HG02610 (cell line): ENCODE measurements at regions not wholly inside any gene's neighbourhood (a gene's known extent, or its start where the extent isn't known, plus 50 kb on each side); places are given as distances from the start of the nearest gene placed in this dataset.

ENCODE experiments used
- ATAC-seq: cut with Tn5 transposase; IDR thresholded peaks from one replicate; pipeline ENCODE4 v1.9.1; 2021; ENCODE audit warnings: mild to moderate bottlenecking, moderate library complexity; ENCODE audit not compliant: unreplicated experiment

DNA sequence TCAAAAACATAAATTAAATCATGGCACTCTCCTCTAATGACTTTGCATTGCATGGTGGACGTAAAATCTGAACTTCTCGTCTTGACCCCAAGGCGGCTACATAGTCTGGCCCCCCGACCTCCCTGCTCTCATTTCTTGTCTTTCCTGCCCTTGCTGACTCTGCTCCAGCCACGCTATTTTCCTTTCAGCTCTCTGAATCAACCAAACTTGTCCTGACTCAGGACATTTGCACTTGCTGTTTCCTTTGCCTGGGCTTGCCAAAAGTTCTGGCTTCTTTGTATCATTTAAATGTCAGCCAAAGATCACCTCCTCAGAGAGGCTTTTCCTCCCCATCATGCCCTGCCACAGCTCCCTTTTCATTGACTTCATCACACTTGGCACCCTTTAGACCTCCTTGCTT is 107.7 kb upstream of the NFE2L3 start:
- no peak for ATAC-seq

DNA sequence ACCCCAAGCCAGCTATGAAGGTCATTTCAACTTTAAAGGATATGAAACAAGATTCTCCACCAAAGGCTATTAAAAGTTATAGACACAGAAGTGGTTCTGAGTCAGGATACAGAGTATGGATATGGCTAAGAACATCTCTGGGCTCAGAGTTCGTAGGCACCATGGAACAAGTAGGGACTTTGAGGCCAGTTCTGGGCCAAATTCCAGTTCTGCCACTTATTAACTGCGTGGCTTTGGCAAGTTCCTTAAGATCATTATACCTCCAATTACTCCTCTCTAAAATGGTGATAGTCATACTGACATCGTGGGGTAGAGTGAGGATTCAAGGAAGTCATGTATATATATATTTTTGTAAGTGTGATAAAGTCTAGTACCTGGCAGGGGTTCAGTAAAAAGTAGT is 105.8 kb upstream of the NFE2L3 start:
- no peak for ATAC-seq

DNA sequence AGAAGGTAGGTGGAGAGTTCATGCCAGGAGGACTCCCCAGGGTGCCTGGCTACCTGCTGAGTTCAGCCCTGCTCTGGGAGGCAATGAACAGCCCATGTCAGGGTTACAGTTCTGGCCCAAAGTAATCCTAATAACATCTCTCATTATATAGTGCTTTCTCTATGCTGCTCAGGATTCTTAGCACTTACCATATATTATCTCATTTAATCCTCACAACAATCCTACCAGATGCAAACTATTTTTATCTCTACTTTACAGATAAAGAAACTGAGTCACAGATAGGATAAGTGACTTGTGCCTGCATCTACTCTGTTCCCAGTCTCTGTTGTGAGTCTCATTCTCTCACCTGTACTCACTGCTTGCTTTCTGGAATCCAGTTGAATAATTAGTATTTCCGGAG is 105.1 kb upstream of the NFE2L3 start:
- ATAC-seq: no peak

DNA sequence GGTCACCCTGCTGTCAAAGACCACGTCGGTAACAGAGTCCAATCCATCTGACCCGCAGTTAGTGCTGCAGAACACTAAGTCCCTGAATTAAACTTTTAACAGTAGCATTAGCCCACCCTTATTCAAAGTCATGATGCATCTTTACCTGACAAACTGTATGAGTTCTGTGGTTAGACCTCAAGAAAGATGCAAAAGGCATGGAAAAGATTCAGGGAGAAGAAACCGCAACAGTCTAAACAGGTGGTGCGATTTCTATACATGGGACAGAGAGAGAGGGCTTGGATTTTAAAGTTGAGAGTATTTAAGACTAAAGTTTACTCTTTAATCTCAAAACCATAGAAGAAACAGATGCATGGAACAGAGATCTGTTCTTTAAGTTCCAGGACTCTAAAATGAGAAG is 103.3 kb upstream of the NFE2L3 start:
- no peak for ATAC-seq

DNA sequence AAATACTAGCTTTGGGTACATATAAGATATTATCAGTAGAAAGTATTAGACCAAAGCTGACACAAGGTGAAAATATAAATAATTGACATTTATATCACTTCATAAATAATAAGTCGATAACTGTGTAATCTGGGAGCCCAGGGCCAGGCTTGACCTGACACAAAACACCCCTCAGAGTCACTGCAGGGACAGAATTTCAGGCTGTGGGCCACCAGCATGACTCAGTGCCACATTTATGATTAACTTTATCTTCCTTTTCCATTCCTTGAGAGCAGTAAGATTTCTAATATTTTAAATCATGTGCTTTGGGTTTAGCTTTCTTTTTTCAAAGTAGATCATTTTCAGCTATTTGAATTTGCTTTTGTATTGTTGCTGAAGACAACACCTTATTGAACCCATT is 102.9 kb upstream of the NFE2L3 start:
- ATAC-seq: no peak

DNA sequence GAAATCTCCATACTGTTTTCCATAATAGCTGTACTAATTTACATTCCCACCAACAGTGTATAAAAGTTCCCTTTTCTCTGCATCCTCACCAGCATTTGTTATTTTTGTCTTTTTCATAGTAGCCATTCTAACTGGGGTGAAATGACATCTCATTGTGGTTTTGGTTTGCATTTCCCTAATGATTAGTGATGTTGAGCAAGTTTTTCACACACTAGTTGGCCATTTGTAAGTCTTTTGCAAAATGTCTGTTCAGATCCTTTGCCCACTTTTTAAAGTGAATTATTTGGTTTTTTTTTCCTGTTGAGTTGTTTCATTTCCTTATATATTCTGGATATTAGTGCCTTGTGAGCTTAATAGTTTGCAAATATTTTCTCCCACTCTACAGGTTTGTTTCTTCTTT is 101.0 kb upstream of the NFE2L3 start:
- no peak for ATAC-seq

DNA sequence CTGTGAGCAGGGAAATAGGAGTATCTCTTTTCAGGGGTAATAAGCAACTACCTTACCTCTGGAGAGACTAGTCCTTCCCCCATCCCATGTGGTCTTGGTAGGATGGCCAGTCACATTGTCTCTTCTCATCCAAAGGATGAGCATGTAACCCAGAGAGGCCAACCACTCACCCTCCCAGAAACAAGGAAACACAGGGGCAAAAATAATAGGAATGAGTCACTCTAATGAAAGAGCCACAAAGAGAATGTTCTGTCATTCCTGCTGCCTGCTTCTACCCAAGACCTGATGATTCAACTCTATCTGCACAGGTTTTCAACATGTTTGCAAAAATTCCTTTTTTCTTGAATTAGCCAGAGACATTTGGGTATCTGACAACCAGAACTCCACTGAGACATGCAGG is 99.3 kb upstream of the NFE2L3 start:
- no peak for ATAC-seq

DNA sequence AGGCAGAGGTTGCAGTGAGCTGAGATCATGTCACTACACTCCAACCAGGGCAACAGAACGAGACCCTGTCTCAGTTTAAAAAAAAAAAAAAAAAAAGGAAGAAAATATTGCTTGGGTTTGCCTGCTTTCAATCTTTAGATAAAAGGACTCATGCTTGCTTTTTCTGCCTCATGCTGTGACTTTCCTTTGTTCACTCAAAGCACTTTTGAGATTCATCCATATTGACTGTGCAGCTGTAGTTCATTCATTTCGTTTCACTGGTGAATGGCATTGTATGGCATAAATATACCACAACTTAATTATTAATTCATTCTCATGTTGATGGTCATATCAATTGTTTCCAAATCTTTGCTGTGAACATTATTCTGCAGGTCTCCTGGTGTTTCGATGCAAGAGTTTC is 97.6 kb upstream of the NFE2L3 start:
- no peak for ATAC-seq

DNA sequence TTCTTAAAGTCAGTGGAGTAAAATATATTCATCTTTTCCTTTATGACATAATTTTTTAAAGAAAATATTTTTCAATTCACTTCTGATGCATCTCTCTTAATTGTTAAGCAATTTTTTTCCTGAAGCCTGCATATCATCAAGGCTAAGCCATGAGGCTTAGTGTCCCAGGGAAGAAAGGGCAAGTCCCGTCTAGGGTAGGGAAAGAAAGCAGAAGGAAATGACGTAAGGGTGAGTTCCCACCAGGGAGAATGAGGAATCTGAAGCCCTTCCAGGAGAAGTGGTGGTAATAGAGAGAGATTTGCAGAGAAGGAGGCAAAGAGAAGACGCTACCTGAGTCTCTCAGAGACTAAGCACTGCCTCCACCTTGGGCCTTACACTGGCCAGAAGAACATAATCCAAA is 96.8 kb upstream of the NFE2L3 start:
- ATAC-seq: no peak

DNA sequence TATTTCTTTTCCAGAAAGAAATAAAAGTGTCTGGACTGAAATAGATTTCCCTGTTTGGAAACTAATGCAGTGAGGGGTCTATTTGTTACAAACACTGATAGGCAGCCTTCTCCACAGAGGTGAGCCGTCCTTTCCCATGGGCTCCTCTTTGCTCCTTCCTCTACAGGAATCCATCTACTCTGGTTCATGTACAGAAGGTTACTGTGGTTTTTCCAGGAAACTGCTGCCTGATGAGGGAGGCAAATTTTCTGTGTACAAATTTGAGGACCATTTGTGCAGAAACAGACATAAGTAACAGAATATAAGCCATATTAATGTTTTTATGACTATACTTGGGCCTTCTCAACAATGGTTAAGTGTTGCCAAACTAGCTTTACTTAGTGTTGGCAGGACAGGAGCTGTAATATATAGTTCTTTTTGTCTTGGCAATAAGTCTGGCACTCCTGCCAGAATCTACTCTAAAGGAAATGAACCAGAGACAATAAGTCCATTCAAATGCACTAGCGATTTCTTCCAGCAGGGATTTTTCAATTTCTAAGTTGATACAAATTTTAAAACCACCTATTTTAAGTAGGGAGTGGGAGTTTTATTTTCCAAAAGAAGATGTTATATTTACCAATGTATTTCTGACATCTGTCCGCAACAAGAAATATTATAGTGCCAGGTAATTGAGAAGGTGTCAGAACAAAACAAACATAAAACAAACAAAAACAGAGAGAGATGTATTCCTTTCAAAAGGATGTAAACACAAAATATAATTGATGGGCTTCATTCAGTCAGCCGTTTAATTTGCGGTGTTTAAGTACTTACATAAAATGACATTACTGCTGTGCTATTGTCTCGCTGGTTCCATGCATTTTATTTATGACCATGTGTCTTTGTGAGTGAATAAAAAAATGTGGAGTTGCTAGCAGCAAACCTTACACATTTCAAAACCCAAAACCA is 91.0 kb upstream of the NFE2L3 start:
- ATAC-seq: no peak

DNA sequence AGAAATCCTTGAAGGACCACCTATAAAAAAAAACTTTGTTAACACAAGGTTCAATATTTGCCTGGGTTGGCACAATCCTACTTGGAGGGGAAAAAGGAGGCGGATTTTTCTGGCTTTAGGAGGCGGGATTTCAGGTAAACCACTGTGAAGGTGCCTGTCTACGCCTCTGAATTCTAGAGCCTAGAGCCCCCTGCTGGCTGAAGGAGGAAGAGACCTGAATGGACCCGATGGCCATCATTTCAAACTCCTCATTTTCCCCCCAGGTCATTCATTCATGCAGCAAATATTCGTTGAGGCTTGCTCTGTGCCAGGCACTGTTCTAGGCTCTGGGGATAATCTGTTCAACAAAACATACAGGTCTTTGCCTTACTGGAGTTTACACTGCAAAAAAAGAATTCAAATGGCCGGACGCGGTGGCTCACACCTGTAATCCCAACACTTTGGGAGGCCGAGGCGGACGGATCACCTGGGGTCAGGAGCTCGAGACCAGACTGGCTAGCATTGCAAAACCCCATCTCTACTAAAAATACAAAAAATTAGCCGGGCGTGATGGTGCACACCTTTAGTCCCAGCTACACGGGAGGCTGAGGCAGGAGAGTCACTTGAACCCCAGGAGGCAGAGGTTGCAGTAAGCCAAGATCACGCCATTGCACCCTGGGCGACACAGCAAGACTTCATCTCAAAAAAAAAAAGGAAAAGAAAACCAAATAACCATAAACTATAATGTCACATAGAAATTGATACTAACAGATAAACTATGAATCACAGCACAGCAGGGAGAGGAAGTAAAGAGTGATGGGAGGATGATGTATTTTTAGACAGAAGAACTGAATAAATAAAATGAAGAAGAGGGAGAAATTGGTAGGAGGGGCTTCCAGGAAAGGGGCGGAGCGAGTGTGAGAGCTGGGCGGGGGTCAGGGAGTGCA is 90.1 kb upstream of the NFE2L3 start:
- no peak for ATAC-seq

DNA sequence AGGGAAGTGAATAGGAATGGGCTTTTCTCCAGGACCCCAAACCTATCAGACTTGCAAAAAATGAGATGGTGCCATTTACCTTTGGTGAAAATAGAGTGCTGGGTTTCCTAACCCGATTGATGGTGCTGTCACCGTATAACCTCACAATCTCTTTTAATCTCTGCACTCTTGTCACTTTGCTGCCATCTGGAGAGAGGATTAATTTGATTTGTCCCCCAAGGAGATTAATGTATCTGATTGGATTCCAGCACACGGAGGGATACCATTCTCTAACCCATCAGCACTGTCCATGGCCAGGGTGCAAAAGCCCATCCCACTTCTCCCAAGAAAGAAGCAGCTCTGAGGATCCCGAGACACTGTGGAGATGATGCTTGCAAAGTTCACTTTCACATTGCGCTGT is 86.3 kb upstream of the NFE2L3 start:
- no peak for ATAC-seq

DNA sequence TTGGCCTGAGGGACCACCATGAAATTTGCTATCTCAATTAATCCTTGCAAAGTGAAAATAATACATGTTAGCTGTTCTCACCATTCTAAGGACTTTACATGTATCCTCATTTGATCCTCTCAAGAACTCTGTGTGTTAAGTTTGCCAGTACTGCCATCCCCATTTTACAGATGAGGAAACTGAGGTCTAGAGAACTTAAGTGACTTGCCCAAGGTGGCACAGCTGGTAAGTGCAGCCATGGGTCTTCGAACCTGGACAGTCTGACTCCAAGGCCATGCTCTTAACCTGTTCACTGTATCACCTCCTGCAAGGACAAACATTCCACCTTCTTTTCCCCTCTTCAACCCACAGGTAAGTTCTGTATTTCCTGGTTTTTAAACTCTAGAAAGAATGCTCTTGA is 85.3 kb upstream of the NFE2L3 start:
- no peak for ATAC-seq

DNA sequence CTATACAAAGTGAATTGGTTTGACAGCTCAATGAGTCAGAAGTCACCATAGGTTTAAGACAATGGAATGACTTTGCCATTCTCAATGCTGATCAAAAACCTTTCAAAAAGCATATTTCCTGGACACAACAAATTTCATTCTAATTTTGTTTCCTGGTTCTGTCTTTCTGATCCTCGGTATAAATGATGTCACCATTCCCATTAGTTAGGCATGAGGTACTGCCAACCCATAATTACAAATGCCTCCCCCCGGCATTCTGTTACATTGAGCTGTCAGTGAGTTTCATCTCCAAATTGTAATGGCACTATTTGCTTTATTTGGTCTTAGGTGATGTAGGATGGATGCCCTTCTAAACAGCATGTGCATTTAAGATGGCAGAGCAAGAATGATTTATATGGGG is 81.7 kb upstream of the NFE2L3 start:
- ATAC-seq: no peak

DNA sequence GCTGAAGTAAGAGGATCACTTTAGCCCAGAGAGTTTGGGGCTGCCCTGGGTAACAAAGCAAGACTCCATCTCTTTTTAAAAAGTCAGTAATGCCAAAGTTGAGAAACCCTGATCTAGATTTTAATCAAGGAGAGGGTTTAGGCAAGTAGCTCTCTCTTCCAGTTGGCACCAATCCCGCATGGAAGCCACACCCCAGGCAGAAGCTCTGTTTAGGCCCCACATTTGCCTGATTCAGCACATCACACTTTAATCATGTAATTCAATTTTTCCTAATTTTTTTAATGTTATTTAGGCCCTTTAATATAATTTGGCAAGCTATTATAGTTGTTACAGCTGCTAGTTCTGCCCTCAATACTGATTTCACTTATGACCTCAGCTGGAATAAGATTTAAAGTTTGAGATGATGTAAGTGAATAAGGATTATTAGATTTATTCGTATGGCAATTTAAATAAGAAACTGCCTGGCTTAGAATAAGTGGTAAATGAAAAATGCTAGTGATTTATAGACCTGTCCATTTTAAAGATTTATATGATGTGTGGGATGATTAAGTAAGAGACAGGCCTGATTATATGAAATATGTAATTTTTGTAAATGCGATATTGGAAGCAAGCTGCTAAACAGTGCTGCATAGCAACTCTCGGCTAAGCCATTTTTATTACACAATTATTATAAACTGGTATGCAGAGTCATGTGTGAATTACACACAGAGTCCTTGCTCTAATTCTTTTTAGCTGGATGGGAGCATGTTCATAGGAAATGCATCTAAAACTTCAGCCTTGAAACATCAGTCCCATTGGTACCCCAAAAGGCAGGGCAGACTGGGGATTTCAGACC is 80.2 kb upstream of the NFE2L3 start:
- ATAC-seq: no peak

DNA sequence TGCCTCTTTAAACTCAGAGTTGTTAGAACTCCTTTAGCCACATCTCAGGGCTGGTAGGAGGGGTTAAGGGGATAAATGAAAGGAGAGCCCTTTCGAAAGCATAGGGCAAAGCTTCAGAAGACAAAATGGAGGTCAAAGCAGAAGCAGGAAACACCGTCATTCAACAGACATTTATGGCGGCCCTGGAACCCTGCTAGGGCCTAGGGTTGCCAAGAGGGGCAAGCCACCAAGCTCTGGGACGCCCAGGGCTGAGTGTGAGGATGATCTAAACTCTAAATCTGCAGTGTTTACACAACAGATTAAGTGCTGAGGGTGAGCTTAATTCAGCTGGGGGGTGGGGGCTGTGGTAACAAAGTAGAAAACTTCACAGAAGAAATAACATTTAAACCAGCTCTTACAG is 79.0 kb upstream of the NFE2L3 start:
- no peak for ATAC-seq

DNA sequence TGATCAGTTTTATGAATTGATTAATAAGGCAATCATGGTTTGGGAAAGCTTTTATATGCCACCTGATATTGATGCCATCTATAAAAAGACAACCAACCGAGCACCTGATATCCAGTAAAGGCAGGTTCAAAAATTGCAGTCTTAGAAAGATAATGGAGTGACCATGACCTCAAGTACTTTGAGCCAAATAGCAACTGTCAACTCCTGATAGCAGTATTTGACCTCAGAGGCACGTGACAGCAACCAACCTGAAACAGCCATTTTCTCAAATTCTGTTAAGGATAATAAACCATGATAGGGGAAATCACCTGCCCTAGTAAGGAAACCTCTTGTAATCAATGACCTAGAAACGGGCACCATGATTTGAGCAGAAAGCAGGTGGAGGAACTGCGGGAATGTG is 77.1 kb upstream of the NFE2L3 start:
- ATAC-seq: no peak

DNA sequence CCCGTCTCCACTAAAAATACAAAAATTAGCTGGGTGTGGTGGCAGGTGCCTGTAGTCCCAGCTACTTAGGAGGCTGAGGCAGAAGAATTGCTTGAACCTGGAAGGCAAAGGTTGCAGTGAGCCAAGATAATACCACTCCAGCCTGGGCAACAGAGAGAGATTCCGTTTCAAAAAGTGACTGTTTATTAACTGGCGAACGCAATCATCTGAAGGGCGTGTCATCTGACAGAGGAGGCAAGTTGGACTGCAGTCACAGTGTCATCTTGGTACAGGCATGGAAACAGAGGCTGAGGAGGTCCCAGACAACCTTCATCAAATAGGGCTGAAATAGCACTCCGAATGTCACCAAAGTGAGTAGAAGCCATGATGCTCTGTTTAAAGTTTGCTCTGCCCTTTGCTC is 75.3 kb upstream of the NFE2L3 start:
- no peak for ATAC-seq

DNA sequence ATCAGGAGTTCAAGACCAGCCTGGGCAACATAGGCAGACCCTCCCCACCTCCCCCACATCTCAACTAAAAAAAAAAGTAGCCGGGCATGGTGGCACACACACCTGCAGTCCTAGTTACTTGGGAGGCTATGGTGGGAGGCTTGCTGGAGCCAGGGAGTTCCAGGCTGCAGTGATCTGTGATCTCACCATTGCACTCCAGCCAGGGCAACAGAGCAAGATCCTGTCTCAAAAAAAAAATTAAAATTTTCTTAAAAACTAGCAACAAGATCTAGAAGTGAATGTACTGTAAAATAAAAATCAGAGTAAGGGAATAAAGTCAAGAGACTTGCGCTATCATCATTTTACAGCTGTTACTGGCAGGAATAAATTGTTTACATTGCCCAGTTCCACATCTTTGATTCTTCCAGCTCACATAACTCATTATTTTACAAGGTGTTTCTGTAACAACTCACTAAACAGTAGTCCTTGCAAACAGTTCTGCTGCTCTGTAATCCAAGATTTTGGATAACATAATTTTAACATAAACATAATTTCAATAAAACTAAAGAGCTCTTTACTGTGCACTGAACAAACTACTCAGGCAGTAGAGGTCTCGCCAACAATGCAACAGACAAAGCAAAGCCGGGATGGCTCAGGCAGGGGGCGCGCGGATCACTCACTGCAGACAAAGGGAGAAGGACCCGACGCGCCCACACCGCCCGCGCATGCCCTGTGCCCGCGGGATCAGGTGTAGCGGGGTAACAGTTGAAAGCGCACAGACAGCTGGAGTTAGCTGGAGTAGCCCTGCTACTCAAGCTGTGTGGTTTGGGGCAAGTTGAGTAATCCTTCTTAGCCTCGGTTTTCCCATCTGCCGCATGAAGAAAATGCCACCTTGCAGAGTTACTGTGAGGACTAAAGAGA is 73.3 kb upstream of the NFE2L3 start:
- peak; percentile 89 for ATAC-seq

DNA sequence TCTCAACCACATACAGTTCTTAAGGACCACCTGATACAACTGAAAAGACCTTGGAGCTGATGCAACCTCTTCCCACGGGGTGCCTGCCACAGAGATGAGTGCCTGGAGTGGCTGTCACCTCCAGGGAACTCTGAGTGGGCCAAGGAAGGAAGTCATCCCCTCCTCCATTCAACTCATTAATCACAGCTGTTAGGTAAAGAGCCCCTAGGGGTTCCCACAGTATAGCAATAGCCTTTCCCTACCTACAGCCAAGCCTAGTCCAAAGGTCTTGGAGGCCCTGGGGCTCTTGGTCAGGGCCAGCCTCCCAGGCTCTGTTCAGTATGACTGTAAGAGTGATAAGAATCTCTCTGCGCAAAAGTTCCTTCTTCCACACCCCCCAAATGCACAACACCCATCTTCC is 70.4 kb upstream of the NFE2L3 start:
- ATAC-seq: no peak
